H1 (cell line): ENCODE measurements at regions not wholly inside any gene's neighbourhood (a gene's known extent, or its start where the extent isn't known, plus 50 kb on each side); places are given as distances from the start of the nearest gene placed in this dataset.
A peak's percentile ranks its signal among the peaks of the same experiment; 100 is the strongest.

Experiments used
- CTCF ChIA-PET: fragments of 300-600 bp; sonication (Branson Sonifier 250); formaldehyde crosslinking; loops from one replicate; lab custom pipeline; 2021; ENCODE audit not compliant: partially characterized antibody; lab: Charles Lee
- POLR2A ChIA-PET: fragments of 300-600 bp; sonication (Branson Sonifier 250); formaldehyde crosslinking; loops from one replicate; lab custom pipeline; 2021; ENCODE audit warnings: inconsistent platforms; ENCODE audit not compliant: partially characterized antibody; lab: Charles Lee
- DNase-seq, 2 experiments: peaks; one replicate each; pipeline versions ENCODE4 v3.0.0 to v3.0.0-alpha.2; 2010 to 2022; ENCODE audit warnings: low spot score in 2 of 2, low read depth in 1 of 2, mixed read lengths in 1 of 2
- FAIRE-seq: peaks from 2 replicates; lab custom pipeline; 2011; peaks lifted over from hg19 to GRCh38; lab: Jason Lieb, UNC
- H2AFZ ChIP-seq: 2 replicates; pipeline ENCODE4 v1.8.1; 2012; ENCODE audit warnings: low read length, inconsistent platforms
- H2AK5ac ChIP-seq: 2 replicates; pipeline ENCODE4 v1.6.1; 2013; ENCODE audit warnings: low read depth, low read length
- H2BK120ac ChIP-seq: replicated peaks from 2 replicates; pipeline ENCODE3; 2013; ENCODE audit warnings: low read depth, low read length, inconsistent platforms
- H2BK12ac ChIP-seq: 2 replicates; pipeline ENCODE4 v1.6.1; 2013; ENCODE audit warnings: low read depth, low read length
- H2BK15ac ChIP-seq: 2 replicates; pipeline ENCODE4 v1.6.1; 2013; ENCODE audit warnings: low read length
- H2BK20ac ChIP-seq: 2 replicates; pipeline ENCODE4 v1.6.1; 2013; ENCODE audit warnings: low read length
- H2BK5ac ChIP-seq: 2 replicates; pipeline ENCODE4 v1.6.1; 2013; ENCODE audit warnings: low read depth, low read length
- H3K14ac ChIP-seq: 2 replicates; pipeline ENCODE4 v1.6.1; 2013; ENCODE audit warnings: inconsistent platforms; ENCODE audit not compliant: insufficient read length
- H3K18ac ChIP-seq: 2 replicates; pipeline ENCODE4 v1.6.1; 2013; ENCODE audit warnings: low read length; ENCODE audit errors: extremely low read depth
- H3K23ac ChIP-seq: 2 replicates; pipeline ENCODE4 v1.6.1; 2013; ENCODE audit warnings: inconsistent platforms; ENCODE audit not compliant: insufficient read length
- H3K23me2 ChIP-seq: 2 replicates; pipeline ENCODE4 v1.6.1; 2013; ENCODE audit warnings: low read depth, low read length
- H3K27ac ChIP-seq: 2 replicates; pipeline ENCODE4 v1.6.1; 2011; ENCODE audit warnings: low read depth, low read length, inconsistent platforms
- H3K27me3 ChIP-seq, 4 experiments: replicated peaks in 1 of 4; 1 replicate in 1 of 4; 2 replicates in 3 of 4; pipeline versions ENCODE4 v1.6.1 to v1.8.1; 2011 to 2013; ENCODE audit warnings: low read length in 3 of 4, mild to moderate bottlenecking in 3 of 4, inconsistent platforms in 2 of 4, mixed read lengths in 2 of 4, moderate library complexity in 1 of 4; ENCODE audit not compliant: control insufficient read depth in 3 of 4, insufficient read depth in 3 of 4; ENCODE audit errors: extremely low read depth in 1 of 4
- H3K36me3 ChIP-seq, 4 experiments: 2 replicates each; pipeline versions ENCODE4 v1.6.1 to v1.8.1; 2011 to 2013; ENCODE audit warnings: mild to moderate bottlenecking in 4 of 4, low read length in 3 of 4, moderate library complexity in 2 of 4, control low read depth in 1 of 4, inconsistent platforms in 1 of 4; ENCODE audit not compliant: insufficient read depth in 4 of 4, control insufficient read depth in 2 of 4
- H3K4ac ChIP-seq: replicated peaks from 2 replicates; pipeline ENCODE3; 2013; ENCODE audit warnings: low read length, low read depth, mixed read lengths, inconsistent platforms; ENCODE audit not compliant: insufficient read length
- H3K4me1 ChIP-seq, 4 experiments: replicated peaks in 1 of 4; 1 replicate in 1 of 4; 2 replicates in 3 of 4; pipeline versions ENCODE4 v1.6.1 to v1.8.1; 2011 to 2013; ENCODE audit warnings: low read length in 3 of 4, inconsistent platforms in 2 of 4, mixed read lengths in 1 of 4; ENCODE audit not compliant: insufficient read depth in 4 of 4, control insufficient read depth in 3 of 4
- H3K4me2 ChIP-seq, 2 experiments: 2 replicates each; pipeline versions ENCODE4 v1.6.1 to v1.8.1; 2011 to 2013; ENCODE audit warnings: low read depth in 2 of 2, low read length in 2 of 2, control low read depth in 1 of 2, inconsistent platforms in 1 of 2, mild to moderate bottlenecking in 1 of 2; ENCODE audit not compliant: insufficient read depth in 1 of 2
- H3K4me3 ChIP-seq, 4 experiments: fragments of 200-600, 300-600 bp in 1 of 4; sonication (generic), shearing (Covaris generic), sonication (Bioruptor Twin) in 1 of 4; 2 replicates each; pipeline versions ENCODE4 v1.5.1 to v1.8.1; 2011 to 2016; ENCODE audit warnings: low read length in 4 of 4, low read depth in 3 of 4, control low read depth in 2 of 4, inconsistent platforms in 2 of 4, mild to moderate bottlenecking in 2 of 4, mixed read lengths in 1 of 4, moderate library complexity in 1 of 4; ENCODE audit not compliant: insufficient read depth in 2 of 4; ENCODE audit errors: extremely low read depth in 1 of 4
- H3K56ac ChIP-seq: replicated peaks from 2 replicates; pipeline ENCODE3; 2013; ENCODE audit warnings: low read depth, mild to moderate bottlenecking, mixed read lengths, low read length, inconsistent platforms; ENCODE audit not compliant: insufficient read length
- H3K79me1 ChIP-seq: 2 replicates; pipeline ENCODE4 v1.6.1; 2013; ENCODE audit warnings: low read depth, low read length, control low read depth
- H3K79me2 ChIP-seq, 2 experiments: 2 replicates each; pipeline versions ENCODE4 v1.6.1 to v1.8.1; 2012 to 2013; ENCODE audit warnings: low read length in 2 of 2, mild to moderate bottlenecking in 2 of 2, inconsistent platforms in 1 of 2; ENCODE audit not compliant: insufficient read depth in 2 of 2, control insufficient read depth in 1 of 2
- H3K9ac ChIP-seq, 4 experiments: replicated peaks in 1 of 4; 1 replicate in 1 of 4; 2 replicates in 3 of 4; pipeline versions ENCODE4 v1.6.1 to v1.8.1; 2011 to 2013; ENCODE audit warnings: low read depth in 3 of 4, low read length in 3 of 4, control low read depth in 2 of 4, mild to moderate bottlenecking in 2 of 4, moderate library complexity in 2 of 4, inconsistent platforms in 1 of 4; ENCODE audit errors: extremely low read depth in 1 of 4
- H3K9me3 ChIP-seq, 2 experiments: 2 replicates each; pipeline versions ENCODE4 v1.6.1 to v1.8.1; 2012 to 2013; ENCODE audit warnings: mild to moderate bottlenecking in 2 of 2, moderate library complexity in 2 of 2, control low read depth in 1 of 2, inconsistent platforms in 1 of 2, low read depth in 1 of 2, low read length in 1 of 2, mixed read lengths in 1 of 2; ENCODE audit not compliant: insufficient read depth in 2 of 2
- H4K20me1 ChIP-seq, 2 experiments: replicated peaks in 1 of 2; 2 replicates each; pipeline versions ENCODE3 to v1.8.1; 2011 to 2013; ENCODE audit warnings: inconsistent platforms in 2 of 2, low read length in 2 of 2, mild to moderate bottlenecking in 1 of 2; ENCODE audit not compliant: insufficient read depth in 2 of 2, control insufficient read depth in 1 of 2
- H4K5ac ChIP-seq: 2 replicates; pipeline ENCODE4 v1.6.1; 2013; ENCODE audit warnings: low read length, low read depth, mixed read lengths, inconsistent platforms; ENCODE audit not compliant: insufficient read length
- H4K8ac ChIP-seq: 2 replicates; pipeline ENCODE4 v1.8.0; 2013; ENCODE audit warnings: mild to moderate bottlenecking, moderate library complexity, low read length, inconsistent platforms; ENCODE audit not compliant: insufficient read depth; ENCODE audit errors: extremely low read depth
- H4K91ac ChIP-seq: replicated peaks from 2 replicates; pipeline ENCODE3; 2013; ENCODE audit warnings: low read length, mixed read lengths, inconsistent platforms; ENCODE audit not compliant: insufficient read length
- CTBP2 ChIP-seq: IDR thresholded peaks from 2 replicates; pipeline ENCODE4 v1.7.0; 2011; ENCODE audit warnings: borderline replicate concordance, mild to moderate bottlenecking, moderate library complexity, mixed read lengths, low read length; ENCODE audit not compliant: insufficient read depth, insufficient read length
- WGBS, 2 experiments: shearing (Covaris generic) in 1 of 2; methylation state at CpG; one replicate each; pipeline versions ENCODE4 v1.1.6 to v1.1.7; 2013 to 2015; ENCODE audit warnings: low lambda C conversion rate in 2 of 2, mixed read lengths in 2 of 2, inconsistent platforms in 1 of 2, low coverage in 1 of 2, missing lambda C conversion rate in 1 of 2; ENCODE audit not compliant: insufficient replicate concordance in 2 of 2, insufficient coverage in 1 of 2, insufficient read length in 1 of 2; ENCODE audit errors: extremely low coverage in 1 of 2, missing lambda C conversion rate in 1 of 2; 5-methylcytosine and 5-hydroxymethylcytosine counted together

- no peaks in the 10 kb centered on the region for H3K36me3 ChIP-seq
- DNase-seq (no peak), FAIRE-seq (no peak)
- H2BK15ac ChIP-seq: no peak overlapping the region
- H3K4me3 ChIP-seq: no peak overlapping the region
- H3K56ac ChIP-seq: no peak overlapping the region
- H3K18ac ChIP-seq: no peak overlapping the region
- H3K23me2 ChIP-seq: no peaks in the 10 kb centered on the region
- no peak for TF ChIP-seq CTBP2
- no peak overlapping the region for H2AK5ac ChIP-seq
- H3K4ac ChIP-seq: peak overlapping the region; percentile 44
- no peaks in the 10 kb centered on the region for H3K79me1 ChIP-seq
- H3K9ac ChIP-seq: no peak overlapping the region
- ChIA-PET POLR2A (no interaction called here), CTCF (interaction anchor here (0.6 to 2.0 kb wide), 3 partner anchors 33 to 1256 kb away, joined by 3 to 7 read pairs (median 3); no protein-coding TSS in a partner anchor)
- 86% methylated on average over 1 of the region's 1 CpG; no CpG with 5 or more reads in 1 of the 2 experiments for WGBS, 2 experiments
- no peaks in the 10 kb centered on the region for H3K79me2 ChIP-seq
- H4K5ac ChIP-seq: no peak overlapping the region
- H3K4me1 ChIP-seq: no peaks in the 10 kb centered on the region; a peak in 1 of 7 replicates
- H2BK12ac ChIP-seq: no peak overlapping the region
- no peaks in the 10 kb centered on the region for H3K27me3 ChIP-seq
- H4K20me1 ChIP-seq: no peaks in the 10 kb centered on the region
- no peak overlapping the region for H4K91ac ChIP-seq
- no peak overlapping the region for H3K4me2 ChIP-seq
- H2BK5ac ChIP-seq: no peak overlapping the region
- no peak overlapping the region for H2AFZ ChIP-seq
- no peak overlapping the region for H2BK20ac ChIP-seq
- H3K14ac ChIP-seq: no peak overlapping the region
- no peak overlapping the region for H3K23ac ChIP-seq
- H3K9me3 ChIP-seq: no peaks in the 10 kb centered on the region
- H2BK120ac ChIP-seq: no peak overlapping the region
- no peak overlapping the region for H4K8ac ChIP-seq
- H3K27ac ChIP-seq: no peak overlapping the region
Observed at GRCh38 chr9:21672761-21673160, 129.7 kb upstream of the MTAP start.
